CD4-positive, alpha-beta T cell treated with Interleukin-1 beta for 1 hour (primary cell): ENCODE measurements at regions not wholly inside any gene's neighbourhood (a gene's known extent, or its start where the extent isn't known, plus 50 kb on each side); places are given as distances from the start of the nearest gene placed in this dataset.
"Not testable (repeated sequence)": the region's sequence is repeated elsewhere in the genome, so short reads cannot be mapped to it uniquely, and the experiment has no call there.

Experiments
- DNase-seq, 2 donors: peaks; one replicate each; pipeline ENCODE4 v3.0.0-alpha.2; 2020 to 2022

GRCh38 chr5:127216143-127216542 lies 74.5 kb upstream of the MEGF10 start:
- no peak for DNase-seq

- DNase-seq, result no peak
Measured at GRCh38 chr5:127216898-127217675, 73.5 kb upstream of the MEGF10 start.

GRCh38 chr5:127221936-127222335 lies 68.7 kb upstream of the MEGF10 start:
- DNase-seq, result not testable (repeated sequence)

- not testable (repeated sequence) for DNase-seq
Measured at GRCh38 chr5:127222571-127223156, 67.9 kb upstream of the MEGF10 start.

GRCh38 chr5:127223256-127223974 lies 67.2 kb upstream of the MEGF10 start:
- no peak for DNase-seq

- DNase-seq, result no peak
Measured at GRCh38 chr5:127227881-127228280, 62.7 kb upstream of the MEGF10 start.

- no peak for DNase-seq
Measured at GRCh38 chr5:127228540-127229184, 61.9 kb upstream of the MEGF10 start.

GRCh38 chr5:127229185-127229889 lies 61.3 kb upstream of the MEGF10 start:
- peak; percentile 47 to 53 for DNase-seq

- no peak for DNase-seq
Measured at GRCh38 chr5:127231118-127231517, 59.5 kb upstream of the MEGF10 start.

GRCh38 chr5:127233590-127233989 lies 57.0 kb upstream of the MEGF10 start:
- no peak for DNase-seq

- no peak for DNase-seq
Measured at GRCh38 chr5:127235136-127235535, 55.5 kb upstream of the MEGF10 start.

GRCh38 chr5:127236254-127236653 lies 54.3 kb upstream of the MEGF10 start:
- no peak for DNase-seq
